ELF-1 (cell line): ENCODE measurements at regions not wholly inside any gene's neighbourhood (a gene's known extent, or its start where the extent isn't known, plus 50 kb on each side); places are given as distances from the start of the nearest gene placed in this dataset.

Experiments used
- DNase-seq: peaks from one replicate; pipeline ENCODE4 v3.0.0-alpha.2; 2016; ENCODE audit warnings: low read depth, low spot score

DNA sequence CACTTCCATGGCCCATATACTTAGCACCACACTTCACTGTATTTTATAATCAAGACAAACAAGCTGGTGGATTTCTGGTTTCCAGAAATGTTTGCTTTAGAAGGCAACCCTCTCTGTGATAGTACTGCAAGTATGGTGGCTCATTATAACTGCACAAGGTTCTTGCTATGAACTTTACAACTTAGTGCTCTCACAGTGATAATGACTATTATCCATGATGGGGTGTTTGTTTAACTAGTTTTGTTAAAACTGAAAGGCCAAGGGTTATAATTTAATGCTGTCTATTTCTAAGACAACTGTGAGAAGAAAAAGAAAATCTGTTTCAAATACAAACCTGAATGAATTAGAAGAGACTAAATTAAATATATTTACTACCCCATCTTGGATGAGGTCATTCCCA, 903.2 kb downstream of the ADGRL2 start:
- DNase-seq: no peak

DNA sequence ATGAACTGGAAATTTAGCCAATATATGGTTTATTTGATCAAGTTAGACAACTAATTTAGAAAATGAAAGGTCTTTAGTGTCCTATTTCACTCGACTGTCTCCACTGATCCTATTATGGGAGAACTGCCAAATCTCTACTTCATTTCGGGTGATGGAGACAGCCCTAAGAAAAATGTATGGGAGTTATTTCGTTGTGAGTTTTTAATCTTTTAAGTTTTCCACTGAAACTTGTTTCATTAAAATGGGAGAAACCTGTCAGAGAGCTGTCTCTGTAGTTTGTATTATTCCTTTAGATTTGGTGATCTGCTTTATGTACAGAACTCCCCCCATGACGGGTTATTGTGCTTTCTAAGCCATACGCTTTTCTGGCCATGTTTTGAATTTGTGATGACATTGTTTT, 899.7 kb downstream of the ADGRL2 start:
- DNase-seq: no peak

DNA sequence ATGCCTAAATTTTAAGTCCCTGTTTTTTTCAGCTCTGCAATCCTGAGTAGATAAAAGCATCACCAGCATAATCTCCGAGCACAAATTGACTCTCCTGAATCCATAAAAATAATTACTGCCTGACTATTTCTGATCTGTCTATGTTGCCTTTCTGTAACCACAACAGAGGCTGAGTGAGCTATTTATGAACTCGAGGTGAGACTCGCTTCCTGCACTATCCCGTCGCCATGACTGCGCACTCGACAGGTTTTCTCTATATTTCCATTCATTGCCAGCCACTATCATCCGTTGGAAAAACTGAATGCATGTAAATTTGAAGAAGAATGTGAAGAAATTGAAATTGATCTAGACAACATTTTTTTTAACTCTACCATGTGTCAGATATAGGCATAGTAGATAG, 897.2 kb downstream of the ADGRL2 start:
- no peak for DNase-seq

GRCh38 chr1:82695443-82695842, 894.7 kb downstream of the ADGRL2 start:
- no peak for DNase-seq

- no peak for DNase-seq
Measured at GRCh38 chr1:82690411-82690810, 889.7 kb downstream of the ADGRL2 start.

GRCh38 chr1:82689217-82689616, 888.5 kb downstream of the ADGRL2 start:
- peak; percentile 1 for DNase-seq

GRCh38 chr1:82686774-82687173, 886.0 kb downstream of the ADGRL2 start:
- no peak for DNase-seq

GRCh38 chr1:82646888-82647287, 846.2 kb downstream of the ADGRL2 start:
- no peak for DNase-seq

DNA sequence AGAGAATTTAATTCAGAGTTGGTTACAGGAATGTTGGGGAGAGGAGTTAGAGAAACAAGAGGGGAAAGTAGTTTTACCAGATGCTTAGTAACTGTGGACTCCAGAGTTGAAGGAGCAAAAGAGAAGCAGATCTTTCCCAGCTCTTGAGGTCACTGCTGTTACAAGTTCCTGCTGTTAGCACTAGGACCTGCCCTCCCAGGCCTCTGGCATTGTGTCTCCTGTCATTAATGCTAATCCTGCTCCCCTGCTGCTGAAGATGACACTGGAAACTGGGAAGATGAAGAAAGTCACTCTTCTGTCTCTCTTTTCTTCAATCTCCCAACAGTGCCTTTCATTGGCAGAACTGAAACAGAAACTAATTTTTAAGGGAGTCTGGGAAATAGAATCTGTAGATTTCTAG, 845.6 kb downstream of the ADGRL2 start:
- DNase-seq: peak; percentile 13

GRCh38 chr1:82644186-82644915, 843.6 kb downstream of the ADGRL2 start:
- DNase-seq: no peak

DNA sequence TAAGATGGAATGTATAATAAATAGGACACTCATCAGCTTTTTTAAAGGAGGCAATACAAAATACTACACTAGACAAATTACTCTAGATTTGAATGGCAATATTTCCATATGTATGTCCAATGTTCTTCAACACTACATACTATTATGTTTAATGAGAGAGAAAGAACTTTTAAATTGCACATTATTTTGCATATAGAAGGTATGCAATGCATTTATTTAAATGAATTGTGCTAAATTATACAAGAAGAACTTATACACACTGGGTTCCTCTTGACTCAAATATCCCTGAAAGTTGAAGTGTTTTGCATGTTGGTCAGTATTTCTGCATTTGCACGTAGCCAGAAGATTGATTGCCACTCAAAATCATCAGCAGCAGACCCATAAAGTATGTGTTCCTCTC, 839.6 kb downstream of the ADGRL2 start:
- no peak for DNase-seq

DNA sequence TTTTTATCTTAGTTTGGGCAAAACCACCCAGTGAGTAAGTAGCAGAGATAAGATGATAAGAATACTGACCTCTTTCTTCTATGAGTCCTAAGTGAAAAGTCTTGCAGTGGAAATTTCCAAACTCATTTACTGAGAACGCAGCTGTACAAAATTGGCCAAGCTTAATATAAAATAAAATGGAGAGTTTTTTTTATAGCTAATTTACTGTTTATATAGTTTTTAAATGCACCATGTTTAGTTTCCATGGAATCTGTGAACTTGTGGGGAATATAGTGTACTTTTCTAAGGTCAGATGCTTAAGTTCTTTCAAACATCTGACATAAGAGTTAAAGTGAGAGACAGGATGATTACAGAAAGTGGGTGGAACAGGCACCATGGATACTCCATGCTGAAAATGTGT, 833.5 kb downstream of the ADGRL2 start:
- no peak for DNase-seq

GRCh38 chr1:82632155-82632554, 831.4 kb downstream of the ADGRL2 start:
- DNase-seq: no peak

GRCh38 chr1:82628887-82629286, 828.2 kb downstream of the ADGRL2 start:
- DNase-seq: no peak

DNA sequence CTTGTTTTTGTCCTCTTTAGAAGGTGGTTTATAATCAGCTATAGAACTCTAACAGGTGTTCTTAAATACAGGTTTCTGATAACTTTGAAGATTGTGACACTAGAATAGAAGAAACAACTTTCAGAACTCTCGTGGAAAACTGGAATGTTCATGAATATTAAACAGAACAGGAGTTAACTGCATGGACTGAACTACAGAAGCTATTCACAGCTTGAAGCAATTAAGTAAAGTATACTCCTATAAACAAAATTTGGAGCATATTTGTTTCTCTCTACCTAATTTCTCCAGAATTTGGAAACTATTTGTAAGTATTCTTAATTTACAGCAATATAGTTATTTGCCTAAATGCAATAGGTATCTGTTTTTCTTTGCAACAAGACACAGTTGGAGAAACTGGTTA, 824.8 kb downstream of the ADGRL2 start:
- no peak for DNase-seq

- DNase-seq: no peak
Measured at GRCh38 chr1:82621076-82621475, 820.3 kb downstream of the ADGRL2 start.

DNA sequence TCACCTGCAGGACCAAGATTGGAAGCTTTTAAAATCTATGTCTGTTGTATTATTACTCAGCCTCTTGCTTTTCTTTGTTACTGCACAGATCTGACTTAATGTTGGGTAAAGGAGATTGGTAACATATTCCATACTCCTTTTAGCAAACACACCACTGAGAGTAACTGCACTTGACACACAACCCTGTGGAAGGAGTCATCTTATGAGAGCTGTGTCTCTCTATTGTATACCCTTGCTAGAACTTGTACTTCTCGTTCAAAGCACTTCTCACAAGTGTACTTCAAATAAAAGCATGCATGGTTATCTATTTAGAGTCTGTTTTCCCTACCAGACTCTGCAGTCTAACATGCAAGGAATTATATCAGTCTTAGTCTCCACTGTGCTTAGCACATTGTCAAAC, 813.4 kb downstream of the ADGRL2 start:
- DNase-seq: no peak

- no peak for DNase-seq
Measured at GRCh38 chr1:82612986-82613385, 812.3 kb downstream of the ADGRL2 start.

GRCh38 chr1:82606546-82606945, 805.8 kb downstream of the ADGRL2 start:
- DNase-seq: no peak

DNA sequence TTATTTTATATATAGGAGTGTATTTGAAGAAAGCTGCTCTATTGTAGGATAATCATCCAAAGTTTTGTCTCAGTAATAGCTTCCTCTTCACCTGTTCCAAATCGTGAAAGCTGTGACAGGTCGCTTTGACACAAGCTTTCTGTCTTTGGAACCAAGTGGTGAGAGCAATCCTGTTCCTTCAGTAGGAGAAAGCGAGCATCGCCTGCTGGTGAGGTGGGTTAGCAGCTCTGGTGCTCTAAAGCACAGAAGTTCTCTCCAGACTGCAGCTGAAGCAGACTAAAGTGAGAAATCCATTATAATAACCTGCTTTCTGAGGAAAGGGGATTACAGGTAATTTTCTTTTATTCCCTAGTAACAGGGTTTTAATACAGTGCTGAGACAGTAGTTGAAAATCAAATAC, 803.8 kb downstream of the ADGRL2 start:
- DNase-seq: peak; percentile 28

- no peak for DNase-seq
Measured at GRCh38 chr1:82600314-82600713, 799.6 kb downstream of the ADGRL2 start.

DNA sequence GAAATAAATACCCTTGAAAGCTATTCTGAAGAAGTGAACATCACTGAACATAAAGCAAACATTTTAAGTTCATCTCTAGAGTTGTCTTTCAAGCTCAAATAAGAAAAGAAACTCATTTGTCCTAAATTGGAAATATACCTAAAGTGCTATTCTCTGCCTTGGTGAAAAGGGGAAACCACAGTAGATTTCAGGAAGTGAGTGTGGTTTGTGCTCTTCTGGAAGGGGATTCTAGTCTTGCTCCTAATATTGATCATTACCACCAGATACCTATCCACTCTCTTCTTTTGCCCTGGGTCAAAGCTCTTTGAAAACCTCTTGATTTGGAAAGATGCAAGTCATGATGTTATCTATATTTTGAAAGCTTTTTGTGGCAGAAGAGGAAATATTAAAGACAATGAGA, 798.1 kb downstream of the ADGRL2 start:
- no peak for DNase-seq

DNA sequence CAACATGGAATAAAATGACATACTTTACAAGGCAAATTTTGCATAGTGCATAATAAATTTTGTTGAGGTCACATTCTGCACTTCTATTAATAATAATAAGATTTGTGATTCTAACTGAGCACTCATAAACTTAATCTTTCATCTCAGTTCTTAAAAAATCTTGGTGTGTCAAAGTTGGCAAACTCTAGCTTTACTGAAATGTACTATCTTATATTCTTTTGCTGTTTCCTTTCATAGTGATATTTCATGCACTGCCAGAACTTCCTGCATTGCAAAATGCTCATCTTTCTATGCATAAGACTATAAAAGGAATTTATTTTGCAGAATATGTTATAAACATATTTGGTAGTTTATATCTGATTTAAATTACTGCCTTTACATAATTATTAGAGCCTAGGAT, 797.6 kb downstream of the ADGRL2 start:
- DNase-seq: no peak

- no peak for DNase-seq
Measured at GRCh38 chr1:82597649-82598048, 796.9 kb downstream of the ADGRL2 start.
